AG10803 (cell line): ENCODE measurements at regions not wholly inside any gene's neighbourhood (a gene's known extent, or its start where the extent isn't known, plus 50 kb on each side); places are given as distances from the start of the nearest gene placed in this dataset.

Source experiments
- DNase-seq: peaks from one replicate; pipeline ENCODE4 v3.0.0; 2010; ENCODE audit warnings: low read depth
- H3K4me3 ChIP-seq: 2 replicates; pipeline ENCODE4 v1.5.1; 2011; ENCODE audit warnings: mild to moderate bottlenecking, low read length, control low read depth
- CTCF ChIP-seq: conservative IDR thresholded peaks from 2 replicates; pipeline ENCODE4 v1.5.1; 2011; ENCODE audit warnings: mild to moderate bottlenecking, low read length, control low read depth, inconsistent platforms

GRCh38 chr3:135694142-135694541 is 271.4 kb upstream of the PPP2R3A start:
- no peak for TF ChIP-seq CTCF
- no peak for DNase-seq
- H3K4me3 ChIP-seq, result no peak overlapping the region

- no peak for DNase-seq
- no peak overlapping the region for H3K4me3 ChIP-seq
- no peak for TF ChIP-seq CTCF
Measured at GRCh38 chr3:135699741-135700140, 265.8 kb upstream of the PPP2R3A start.

- H3K4me3 ChIP-seq, result no peak overlapping the region
- no peak for TF ChIP-seq CTCF
- no peak for DNase-seq
Measured at GRCh38 chr3:135706758-135707375, 258.7 kb upstream of the PPP2R3A start.

GRCh38 chr3:135719449-135719848 is 246.1 kb upstream of the PPP2R3A start:
- no peak for TF ChIP-seq CTCF
- no peak overlapping the region for H3K4me3 ChIP-seq
- DNase-seq, result no peak

- no peak for TF ChIP-seq CTCF
- DNase-seq, result no peak
- H3K4me3 ChIP-seq, result no peak overlapping the region
Measured at GRCh38 chr3:135728007-135728721, 237.4 kb upstream of the PPP2R3A start.

GRCh38 chr3:135731546-135731945 is 234.0 kb upstream of the PPP2R3A start:
- H3K4me3 ChIP-seq, result no peak overlapping the region
- DNase-seq, result no peak
- TF ChIP-seq CTCF, result no peak

- no peak overlapping the region for H3K4me3 ChIP-seq
- peak; percentile 44 for TF ChIP-seq CTCF
- peak; percentile 17 for DNase-seq
Measured at GRCh38 chr3:135736740-135737139, 228.8 kb upstream of the PPP2R3A start.
